ENCODE measurements at regions not wholly inside any gene's neighbourhood (a gene's known extent, or its start where the extent isn't known, plus 50 kb on each side); places are given as distances from the start of the nearest gene placed in this dataset.

GRCh38 chr1:34452451-34452850, 275.7 kb downstream of the C1orf94 start:
- Histone ChIP-seq H3K27me3 (ENCODE audit: insufficient read depth, poor library complexity, severe bottlenecking) (no peaks in the 10 kb centered on the region), H3K27ac (replicated peaks) (no peak overlapping the region)
- TF ChIP-seq CTCF (IDR thresholded peaks at IDR 0.05; ENCODE audit: insufficient read depth, low read length) (no peak), GABPA (IDR thresholded peaks at IDR 0.05; ENCODE audit: low read depth) (no peak), SPI1 (IDR thresholded peaks at IDR 0.05; ENCODE audit: borderline replicate concordance, low read depth) (no peak), REST (IDR thresholded peaks at IDR 0.05; ENCODE audit: insufficient replicate concordance, low read depth) (no peak), POLR2AphosphoS5 (IDR thresholded peaks at IDR 0.05; ENCODE audit: low read depth) (no peak)

GRCh38 chr1:34455121-34455520, 278.4 kb downstream of the C1orf94 start:
- Histone ChIP-seq H3K27me3 (ENCODE audit: insufficient read depth, poor library complexity, severe bottlenecking) (no peaks in the 10 kb centered on the region), H3K27ac (replicated peaks) (no peak overlapping the region), H3K4me3 (replicated peaks; ENCODE audit: insufficient read depth, low read length) (no peak overlapping the region)
- TF ChIP-seq CTCF (IDR thresholded peaks at IDR 0.05; ENCODE audit: insufficient read depth, low read length) = no peak
- no peak for TF ChIP-seq REST (IDR thresholded peaks at IDR 0.05; ENCODE audit: insufficient replicate concordance, low read depth)
- no peak for TF ChIP-seq GABPA (IDR thresholded peaks at IDR 0.05; ENCODE audit: low read depth)
- TF ChIP-seq SPI1 (IDR thresholded peaks at IDR 0.05; ENCODE audit: borderline replicate concordance, low read depth) = no peak
- TF ChIP-seq POLR2AphosphoS5 (IDR thresholded peaks at IDR 0.05; ENCODE audit: low read depth) = no peak
- DNase-seq (ENCODE audit: low read depth in 1 of 2, low spot score in 1 of 2) = no peak

More at GRCh38 chr1:34452451-34452850, 275.7 kb downstream of the C1orf94 start:
- no peak overlapping the region for H3K4me3 ChIP-seq (replicated peaks; ENCODE audit: insufficient read depth, low read length)
- no peak for DNase-seq (ENCODE audit: low read depth in 1 of 2, low spot score in 1 of 2)

GRCh38 chr1:34460193-34460592, 283.5 kb downstream of the C1orf94 start:
- Histone ChIP-seq H3K27me3 (ENCODE audit: insufficient read depth, poor library complexity, severe bottlenecking) (no peaks in the 10 kb centered on the region), H3K4me3 (replicated peaks; ENCODE audit: insufficient read depth, low read length) (no peak overlapping the region), H3K27ac (replicated peaks) (no peak overlapping the region)
- peak; percentile 15 to 41 for DNase-seq (ENCODE audit: low read depth in 1 of 2, low spot score in 1 of 2)
- peak; percentile 45 for TF ChIP-seq CTCF (IDR thresholded peaks at IDR 0.05; ENCODE audit: insufficient read depth, low read length)
- no peak for TF ChIP-seq POLR2AphosphoS5 (IDR thresholded peaks at IDR 0.05; ENCODE audit: low read depth)

- DNase-seq (ENCODE audit: low read depth in 1 of 2, low spot score in 1 of 2) = no peak
Measured at GRCh38 chr1:34470401-34470800, 284.4 kb upstream of the GJB5 start.

More at GRCh38 chr1:34470401-34470800, 284.4 kb upstream of the GJB5 start:
- no peaks in the 10 kb centered on the region for H3K27me3 ChIP-seq (ENCODE audit: insufficient read depth, poor library complexity, severe bottlenecking)
- H3K4me3 ChIP-seq (replicated peaks; ENCODE audit: insufficient read depth, low read length) = no peak overlapping the region
- TF ChIP-seq CTCF (IDR thresholded peaks at IDR 0.05; ENCODE audit: insufficient read depth, low read length) = no peak
- TF ChIP-seq SPI1 (IDR thresholded peaks at IDR 0.05; ENCODE audit: borderline replicate concordance, low read depth) = no peak
- no peak for TF ChIP-seq POLR2AphosphoS5 (IDR thresholded peaks at IDR 0.05; ENCODE audit: low read depth)
- TF ChIP-seq REST (IDR thresholded peaks at IDR 0.05; ENCODE audit: insufficient replicate concordance, low read depth) = no peak
- TF ChIP-seq GABPA (IDR thresholded peaks at IDR 0.05; ENCODE audit: low read depth) = no peak
- H3K27ac ChIP-seq (replicated peaks) = no peak overlapping the region

Measured in HL-60 (cell line).